GM12878 (cell line): ENCODE measurements at regions not wholly inside any gene's neighbourhood (a gene's known extent, or its start where the extent isn't known, plus 50 kb on each side); places are given as distances from the start of the nearest gene placed in this dataset.

Source experiments
- EP300 ChIP-seq, 2 experiments: fragments of 150-350 bp in 1 of 2; IDR thresholded peaks; 2 replicates each; pipeline ENCODE4 v1.6.1; 2011 to 2012; ENCODE audit warnings: low read depth in 2 of 2, low read length in 2 of 2, borderline replicate concordance in 1 of 2, improper control_type of control experiment in 1 of 2, inconsistent platforms in 1 of 2; ENCODE audit not compliant: control insufficient read depth in 1 of 2
- POLR2A ChIP-seq: IDR thresholded peaks from 2 replicates; pipeline ENCODE4 v1.6.1; 2011; ENCODE audit warnings: low read depth, mild to moderate bottlenecking, low read length
- SREBF1 ChIP-seq: IDR thresholded peaks from 2 replicates; pipeline ENCODE4 v1.6.1; 2012; ENCODE audit warnings: mild to moderate bottlenecking, low read length
- TF ChIP-seq, protein P1 (sequence below), 3 experiments: IDR thresholded peaks in 2 of 3; conservative IDR thresholded peaks in 1 of 3; 2 replicates each; pipeline ENCODE4 v1.5.1; 2011; ENCODE audit warnings: low read depth in 3 of 3, low read length in 3 of 3, mild to moderate bottlenecking in 3 of 3, control low read depth in 2 of 3, moderate library complexity in 2 of 3, inconsistent platforms in 1 of 3, mixed read lengths in 1 of 3; ENCODE audit not compliant: control insufficient read depth in 2 of 3, insufficient read depth in 1 of 3; ENCODE audit errors: extremely low read depth in 1 of 3
- TF ChIP-seq, protein P2 (sequence below): IDR thresholded peaks from 2 replicates; pipeline ENCODE4 v1.6.1; 2012; ENCODE audit warnings: low read depth, low read length, improper control_type of control experiment

DNA sequence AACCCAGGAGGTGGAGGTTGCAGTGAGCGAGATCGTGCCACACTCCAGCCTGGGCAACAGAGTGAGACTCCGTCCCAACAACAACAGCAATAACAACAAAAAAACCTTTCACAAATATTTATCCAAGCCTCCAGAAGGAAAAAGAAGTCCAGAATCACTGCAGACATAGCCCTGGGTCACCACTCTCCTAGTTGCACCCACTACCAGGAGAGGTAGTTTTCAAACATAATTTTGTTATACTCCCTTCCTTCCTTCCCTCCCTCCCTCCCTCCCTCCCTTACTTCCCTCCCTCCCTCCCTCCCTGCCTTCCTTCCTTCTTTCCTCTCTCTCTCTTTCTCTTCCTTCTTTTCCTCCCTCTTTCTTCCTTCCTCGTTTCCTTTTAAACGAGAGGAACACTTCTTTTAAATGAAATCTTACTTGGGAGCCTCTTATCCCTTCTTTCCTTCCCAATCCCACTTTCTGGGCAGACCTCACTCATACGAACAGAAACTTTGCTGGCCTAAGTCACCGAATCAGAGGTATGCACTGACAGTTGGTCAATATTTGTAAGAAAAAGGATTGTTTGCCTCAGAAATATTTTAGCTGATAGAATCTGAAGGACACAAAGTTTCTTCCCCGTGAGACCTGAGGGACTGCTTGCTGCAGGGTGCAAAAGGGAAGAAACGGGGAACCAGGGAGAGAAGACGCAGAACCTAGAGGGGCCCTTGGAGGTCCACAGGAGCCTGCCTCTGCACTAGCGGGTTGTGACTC, 88.1 kb upstream of the AGAP1 start:
- TF ChIP-seq, protein P1, sequence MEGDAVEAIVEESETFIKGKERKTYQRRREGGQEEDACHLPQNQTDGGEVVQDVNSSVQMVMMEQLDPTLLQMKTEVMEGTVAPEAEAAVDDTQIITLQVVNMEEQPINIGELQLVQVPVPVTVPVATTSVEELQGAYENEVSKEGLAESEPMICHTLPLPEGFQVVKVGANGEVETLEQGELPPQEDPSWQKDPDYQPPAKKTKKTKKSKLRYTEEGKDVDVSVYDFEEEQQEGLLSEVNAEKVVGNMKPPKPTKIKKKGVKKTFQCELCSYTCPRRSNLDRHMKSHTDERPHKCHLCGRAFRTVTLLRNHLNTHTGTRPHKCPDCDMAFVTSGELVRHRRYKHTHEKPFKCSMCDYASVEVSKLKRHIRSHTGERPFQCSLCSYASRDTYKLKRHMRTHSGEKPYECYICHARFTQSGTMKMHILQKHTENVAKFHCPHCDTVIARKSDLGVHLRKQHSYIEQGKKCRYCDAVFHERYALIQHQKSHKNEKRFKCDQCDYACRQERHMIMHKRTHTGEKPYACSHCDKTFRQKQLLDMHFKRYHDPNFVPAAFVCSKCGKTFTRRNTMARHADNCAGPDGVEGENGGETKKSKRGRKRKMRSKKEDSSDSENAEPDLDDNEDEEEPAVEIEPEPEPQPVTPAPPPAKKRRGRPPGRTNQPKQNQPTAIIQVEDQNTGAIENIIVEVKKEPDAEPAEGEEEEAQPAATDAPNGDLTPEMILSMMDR (IDR thresholded peaks at IDR 0.05 in 2 of 3, conservative IDR thresholded peaks at IDR 0.05 in 1 of 3; ENCODE audit: control insufficient read depth in 2 of 3, extremely low read depth in 1 of 3, insufficient read depth in 1 of 3, low read depth in 3 of 3, low read length in 3 of 3) = no peak
- TF ChIP-seq, protein P2, sequence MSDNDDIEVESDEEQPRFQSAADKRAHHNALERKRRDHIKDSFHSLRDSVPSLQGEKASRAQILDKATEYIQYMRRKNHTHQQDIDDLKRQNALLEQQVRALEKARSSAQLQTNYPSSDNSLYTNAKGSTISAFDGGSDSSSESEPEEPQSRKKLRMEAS = no peak
- no peak for TF ChIP-seq SREBF1
- no peak for TF ChIP-seq POLR2A
- no peak for TF ChIP-seq EP300 (IDR thresholded peaks at IDR 0.05; ENCODE audit: borderline replicate concordance in 1 of 2, control insufficient read depth in 1 of 2, low read depth in 2 of 2, low read length in 2 of 2)
